Muscle of leg (tissue), 3 donors: ENCODE measurements at regions not wholly inside any gene's neighbourhood (a gene's known extent, or its start where the extent isn't known, plus 50 kb on each side); places are given as distances from the start of the nearest gene placed in this dataset.
"Not testable (repeated sequence)": the region's sequence is repeated elsewhere in the genome, so short reads cannot be mapped to it uniquely, and the experiment has no call there.

Source experiments
- DNase-seq: peaks from one replicate; pipeline ENCODE4 v3.0.0; 2013
- H3K27ac ChIP-seq: one replicate; pipeline ENCODE4 v1.5.1; 2013; ENCODE audit warnings: mild to moderate bottlenecking, low read length, control low read depth
- H3K27me3 ChIP-seq: one replicate; pipeline ENCODE4 v1.6.1; 2013; ENCODE audit warnings: low read length; ENCODE audit not compliant: control insufficient read depth, insufficient read depth
- H3K36me3 ChIP-seq: one replicate; pipeline ENCODE4 v1.6.1; 2013; ENCODE audit warnings: low read length; ENCODE audit not compliant: control insufficient read depth, insufficient read depth
- H3K4me1 ChIP-seq: one replicate; pipeline ENCODE4 v1.6.1; 2013; ENCODE audit warnings: low read length; ENCODE audit not compliant: control insufficient read depth, insufficient read depth
- H3K4me3 ChIP-seq: one replicate; pipeline ENCODE4 v1.5.1; 2013; ENCODE audit warnings: low read length, control low read depth
- H3K9me3 ChIP-seq: replicated peaks from 2 replicates; pipeline ENCODE4 v1.6.1; 2013; ENCODE audit warnings: low read depth, low read length; ENCODE audit not compliant: control insufficient read depth
- WGBS: methylation state at CpG from one replicate; pipeline ENCODE4 v1.1.5; 2013; ENCODE audit warnings: missing lambda C conversion rate; ENCODE audit not compliant: insufficient coverage; 5-methylcytosine and 5-hydroxymethylcytosine counted together

GRCh38 chr11:24142062-24142461 lies 354.8 kb upstream of the LUZP2 start:
- Histone ChIP-seq H3K4me1 (no peaks in the 10 kb centered on the region), H3K9me3 (no peaks in the 10 kb centered on the region), H3K4me3 (no peak overlapping the region), H3K27me3 (no peaks in the 10 kb centered on the region), H3K36me3 (no peaks in the 10 kb centered on the region), H3K27ac (no peak overlapping the region)
- WGBS, result no CpG with 5 or more reads among the region's 4 CpGs
- no peak for DNase-seq

GRCh38 chr11:24145411-24145810 lies 351.4 kb upstream of the LUZP2 start:
- no peak for DNase-seq
- H3K36me3 ChIP-seq, result no peaks in the 10 kb centered on the region
- H3K27me3 ChIP-seq, result no peaks in the 10 kb centered on the region
- no peaks in the 10 kb centered on the region for H3K9me3 ChIP-seq
- H3K27ac ChIP-seq, result no peak overlapping the region
- H3K4me1 ChIP-seq, result no peaks in the 10 kb centered on the region
- no peak overlapping the region for H3K4me3 ChIP-seq
- WGBS, result no CpG with 5 or more reads among the region's 5 CpGs

- no CpG with 5 or more reads among the region's 1 CpG for WGBS
- DNase-seq, result no peak
- H3K9me3 ChIP-seq, result no peaks in the 10 kb centered on the region
- no peaks in the 10 kb centered on the region for H3K4me1 ChIP-seq
- H3K4me3 ChIP-seq, result no peak overlapping the region
- H3K27me3 ChIP-seq, result no peaks in the 10 kb centered on the region
- no peaks in the 10 kb centered on the region for H3K36me3 ChIP-seq
- H3K27ac ChIP-seq, result no peak overlapping the region
These were observed 343.5 kb upstream of the LUZP2 start for GRCh38 chr11:24153337-24153736.

GRCh38 chr11:24155792-24156191 lies 341.1 kb upstream of the LUZP2 start:
- Histone ChIP-seq H3K27me3 (no peaks in the 10 kb centered on the region), H3K4me3 (no peak overlapping the region), H3K4me1 (no peaks in the 10 kb centered on the region), H3K27ac (no peak overlapping the region), H3K36me3 (no peaks in the 10 kb centered on the region), H3K9me3 (no peaks in the 10 kb centered on the region)
- 74% methylated on average over 6 of the region's 7 CpGs for WGBS
- no peak for DNase-seq

- H3K36me3 ChIP-seq, result no peaks in the 10 kb centered on the region
- H3K9me3 ChIP-seq, result no peaks in the 10 kb centered on the region
- H3K4me1 ChIP-seq, result no peaks in the 10 kb centered on the region
- H3K27me3 ChIP-seq, result no peaks in the 10 kb centered on the region
- H3K27ac ChIP-seq, result no peak overlapping the region
- no peak overlapping the region for H3K4me3 ChIP-seq
- no peak for DNase-seq
- WGBS, result no CpG with 5 or more reads among the region's 2 CpGs
These were observed 339.5 kb upstream of the LUZP2 start for GRCh38 chr11:24157316-24157715.

- no CpG with 5 or more reads among the region's 13 CpGs for WGBS
- DNase-seq, result no peak
- no peaks in the 10 kb centered on the region for H3K36me3 ChIP-seq
- H3K4me1 ChIP-seq, result no peaks in the 10 kb centered on the region
- no peak overlapping the region for H3K4me3 ChIP-seq
- no peak overlapping the region for H3K27ac ChIP-seq
- H3K27me3 ChIP-seq, result no peaks in the 10 kb centered on the region
- H3K9me3 ChIP-seq, result no peaks in the 10 kb centered on the region
These were observed 335.3 kb upstream of the LUZP2 start for GRCh38 chr11:24161587-24161986.

GRCh38 chr11:24163146-24163545 lies 333.7 kb upstream of the LUZP2 start:
- WGBS, result 79% methylated on average over 2 of the region's 3 CpGs

GRCh38 chr11:24163841-24164240 lies 333.0 kb upstream of the LUZP2 start:
- DNase-seq, result no peak
- Histone ChIP-seq H3K4me3 (no peak overlapping the region), H3K27ac (no peak overlapping the region), H3K4me1 (no peaks in the 10 kb centered on the region), H3K36me3 (no peaks in the 10 kb centered on the region), H3K27me3 (no peaks in the 10 kb centered on the region), H3K9me3 (no peaks in the 10 kb centered on the region)

More at GRCh38 chr11:24163146-24163545, 333.7 kb upstream of the LUZP2 start:
- H3K4me1 ChIP-seq, result no peaks in the 10 kb centered on the region
- no peaks in the 10 kb centered on the region for H3K27me3 ChIP-seq
- DNase-seq, result no peak
- H3K9me3 ChIP-seq, result no peaks in the 10 kb centered on the region
- no peak overlapping the region for H3K4me3 ChIP-seq
- no peaks in the 10 kb centered on the region for H3K36me3 ChIP-seq
- no peak overlapping the region for H3K27ac ChIP-seq

GRCh38 chr11:24171869-24172268 lies 325.0 kb upstream of the LUZP2 start:
- no peaks in the 10 kb centered on the region for H3K4me1 ChIP-seq
- no peaks in the 10 kb centered on the region for H3K36me3 ChIP-seq
- no CpG with 5 or more reads among the region's 1 CpG for WGBS
- no peak for DNase-seq
- H3K27ac ChIP-seq, result no peak overlapping the region
- H3K9me3 ChIP-seq, result no peaks in the 10 kb centered on the region
- no peak overlapping the region for H3K4me3 ChIP-seq
- H3K27me3 ChIP-seq, result no peaks in the 10 kb centered on the region

- H3K4me1 ChIP-seq, result no peaks in the 10 kb centered on the region
- H3K4me3 ChIP-seq, result no peak overlapping the region
- no peak for DNase-seq
- no peaks in the 10 kb centered on the region for H3K9me3 ChIP-seq
- H3K27me3 ChIP-seq, result no peaks in the 10 kb centered on the region
- H3K27ac ChIP-seq, result no peak overlapping the region
- 87% methylated on average over 4 of the region's 6 CpGs for WGBS
- H3K36me3 ChIP-seq, result no peaks in the 10 kb centered on the region
These were observed 315.3 kb upstream of the LUZP2 start for GRCh38 chr11:24181395-24182047.

GRCh38 chr11:24185535-24185934 lies 311.3 kb upstream of the LUZP2 start:
- not testable (repeated sequence) for H3K36me3 ChIP-seq, H3K4me3 ChIP-seq, DNase-seq, H3K27ac ChIP-seq, H3K4me1 ChIP-seq, H3K27me3 ChIP-seq, H3K9me3 ChIP-seq
- 100% methylated on average over 1 of the region's 2 CpGs for WGBS
